ENCODE measurements at regions not wholly inside any gene's neighbourhood (a gene's known extent, or its start where the extent isn't known, plus 50 kb on each side); places are given as distances from the start of the nearest gene placed in this dataset.

DNA sequence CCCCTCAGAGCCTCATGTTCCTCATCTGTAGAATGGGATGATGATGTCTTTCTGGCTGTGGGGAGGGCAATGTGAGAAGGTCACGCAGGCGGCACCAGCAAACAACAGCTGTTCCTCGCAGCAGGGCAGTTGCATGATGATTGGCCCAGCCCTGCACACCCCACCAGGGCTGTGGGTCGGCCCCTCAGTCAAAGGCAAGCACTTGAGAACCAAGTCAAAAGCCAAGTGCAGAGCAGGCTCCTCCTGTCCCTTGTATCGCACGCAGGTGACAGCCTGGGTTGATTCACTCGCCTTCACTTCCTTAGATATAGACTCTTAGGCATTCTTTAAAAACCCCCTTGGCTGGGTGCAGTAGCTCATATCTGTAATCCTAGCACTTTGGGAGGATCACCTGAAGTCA is 191.9 kb upstream of the C1orf174 start:
- DNase-seq, result no peak

DNA sequence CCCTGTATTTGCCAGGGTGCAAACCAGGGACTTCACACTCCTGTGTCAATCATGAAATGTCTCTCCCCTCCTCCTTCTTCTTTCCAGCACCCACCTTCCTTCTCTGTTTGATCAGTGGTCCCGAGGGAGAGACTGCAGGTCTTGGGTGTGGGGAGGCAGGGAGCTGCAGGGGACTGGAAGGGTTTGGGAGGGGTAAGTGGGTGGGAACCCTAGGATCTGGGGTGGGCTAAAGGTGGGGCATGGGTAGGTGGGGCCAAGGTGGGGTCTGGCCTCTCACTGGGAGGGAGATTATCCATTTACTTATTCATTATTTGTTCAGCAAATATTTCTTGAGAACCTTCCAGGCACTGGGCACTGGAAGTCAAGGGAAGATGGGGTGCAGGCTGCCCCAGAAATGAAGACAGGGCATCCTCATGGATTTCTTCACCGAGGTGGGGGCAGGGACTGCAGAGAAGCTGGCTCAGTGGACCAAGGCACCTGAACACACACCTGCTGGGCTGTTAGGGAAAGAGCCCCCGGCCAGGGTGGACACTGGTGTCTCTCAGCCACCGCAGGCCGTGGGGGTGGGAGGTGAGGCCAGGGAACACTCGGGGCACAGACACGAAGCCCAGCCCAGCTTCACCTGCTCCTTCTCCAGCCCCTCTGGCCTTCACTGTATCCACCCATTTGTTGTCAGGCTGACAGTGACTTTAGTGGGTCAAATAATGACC is 193.9 kb upstream of the C1orf174 start:
- DNase-seq, result no peak

DNA sequence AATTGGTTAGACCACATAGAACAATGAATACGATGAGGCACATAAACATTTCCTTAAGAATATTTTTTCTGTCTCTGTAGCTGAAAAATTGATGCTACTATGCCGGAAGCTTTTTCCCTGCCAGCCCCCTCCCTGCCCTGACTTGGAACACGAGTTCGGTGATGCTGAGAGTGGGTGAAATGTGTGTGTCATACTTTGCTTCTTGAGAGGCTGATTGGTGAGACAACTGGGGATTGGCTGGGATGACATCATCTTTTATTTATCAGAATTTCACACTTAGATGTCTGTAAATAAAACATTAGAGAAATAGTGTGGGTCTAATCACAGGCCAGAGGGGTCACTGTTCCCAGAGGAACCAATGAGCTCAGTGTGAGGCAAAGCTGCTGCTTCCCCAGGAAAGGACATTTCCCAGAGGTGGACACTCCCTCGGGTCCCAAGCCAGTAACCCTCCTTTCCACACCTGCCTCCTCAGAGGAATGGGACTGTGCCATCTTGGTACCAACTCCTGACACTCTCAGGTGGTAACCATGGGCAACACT is 195.4 kb upstream of the C1orf174 start:
- DNase-seq, result no peak

DNA sequence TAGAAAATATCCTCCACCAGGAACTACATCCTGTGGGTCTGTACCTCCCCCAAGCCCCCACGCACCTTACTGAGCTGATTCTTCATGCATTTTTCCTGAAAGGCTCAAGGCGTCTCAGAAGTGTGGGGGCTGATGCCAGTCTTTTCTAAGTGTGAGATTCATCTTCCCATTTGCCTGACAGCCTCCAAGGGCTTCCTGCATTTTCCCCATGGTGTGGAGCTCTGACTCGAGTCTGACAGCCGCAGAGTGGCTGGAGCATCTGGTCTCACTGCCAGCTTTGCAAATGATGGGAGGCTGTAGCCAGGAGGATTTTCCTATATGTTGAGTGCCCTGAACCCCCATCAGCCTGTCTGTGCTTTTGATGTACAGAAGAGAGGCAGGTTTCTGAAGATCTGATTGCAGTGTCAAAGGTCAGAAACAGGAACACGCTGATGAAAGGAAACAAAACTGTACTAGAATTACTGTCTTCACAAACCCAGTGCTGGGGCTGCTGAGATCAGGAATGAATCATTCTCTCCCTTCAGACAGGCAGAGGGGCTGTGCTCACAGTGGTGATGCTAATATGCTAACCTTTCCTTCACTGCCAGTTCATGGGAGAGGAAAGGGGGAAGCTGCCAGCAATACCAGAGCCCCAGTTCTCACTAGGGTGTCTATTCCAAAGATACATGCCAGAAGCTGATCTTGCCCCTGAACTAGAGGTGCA is 201.5 kb upstream of the C1orf174 start:
- DNase-seq, result no peak

DNA sequence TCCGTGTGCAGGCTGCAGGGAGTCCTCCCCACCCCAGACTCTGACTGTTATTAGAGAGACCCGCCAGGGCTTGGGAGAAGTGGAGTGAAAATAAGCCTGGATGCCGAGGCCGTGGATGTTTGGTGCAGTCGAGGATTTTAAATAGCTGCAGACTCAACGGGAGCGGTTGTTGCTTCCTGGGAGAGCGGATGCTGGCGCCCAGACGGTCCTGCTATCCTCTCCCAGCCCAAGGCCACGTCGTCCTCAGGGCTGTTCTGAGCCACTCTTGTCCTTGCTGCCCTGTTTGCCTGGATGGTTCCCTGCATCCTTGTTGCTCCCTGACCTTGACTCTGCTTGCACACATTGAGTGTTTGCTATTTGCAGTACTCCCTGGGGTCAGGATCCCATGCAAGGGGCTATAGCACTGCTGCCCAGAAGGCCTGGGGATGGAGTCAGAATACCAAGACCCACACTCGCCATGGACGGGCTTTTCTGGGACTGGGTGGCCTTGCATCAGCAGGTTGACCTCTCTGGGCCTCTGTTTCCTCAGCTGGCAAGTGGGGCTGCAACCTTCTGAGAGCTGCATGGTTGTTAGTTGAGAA is 205.3 kb upstream of the C1orf174 start:
- no peak for DNase-seq

DNA sequence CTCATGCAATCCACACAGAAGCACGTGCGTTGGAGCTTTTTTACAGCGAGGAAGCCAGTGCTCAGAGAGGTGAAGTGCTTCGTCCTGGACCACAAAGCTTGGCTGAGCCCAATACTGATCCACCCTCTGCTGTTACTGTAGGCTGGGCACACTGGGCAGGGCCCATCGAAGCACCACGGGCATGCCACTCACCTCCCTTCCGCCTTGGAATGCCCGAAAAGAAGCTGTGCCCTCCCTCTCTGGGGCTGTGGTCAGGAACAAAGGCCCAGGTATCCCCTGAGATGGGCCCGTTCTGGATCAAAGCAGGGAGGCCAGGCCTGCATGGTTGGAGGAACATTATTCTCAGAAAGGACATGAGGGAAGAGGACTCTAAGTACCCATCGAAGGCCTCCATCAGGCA is 206.7 kb upstream of the C1orf174 start:
- no peak for DNase-seq

DNA sequence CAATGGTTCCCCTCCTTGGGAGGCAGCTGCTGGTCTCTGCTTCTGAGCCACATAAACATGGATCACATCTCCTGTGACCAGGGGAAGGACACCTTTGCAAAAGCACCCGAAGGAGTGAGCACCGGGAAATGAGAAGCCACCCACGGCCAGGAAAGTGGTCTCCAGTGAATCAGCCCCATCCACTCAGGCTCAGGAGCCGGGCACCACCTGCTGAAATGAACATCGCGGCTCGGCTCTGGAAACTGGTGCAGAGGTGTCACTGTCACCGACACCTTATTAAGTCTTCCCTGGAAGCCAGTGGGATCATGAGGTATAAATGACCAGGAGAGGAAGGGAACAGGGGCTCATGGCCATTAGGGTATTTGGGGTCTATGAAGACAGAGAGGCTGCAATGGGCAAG is 207.2 kb upstream of the C1orf174 start:
- no peak for DNase-seq

DNA sequence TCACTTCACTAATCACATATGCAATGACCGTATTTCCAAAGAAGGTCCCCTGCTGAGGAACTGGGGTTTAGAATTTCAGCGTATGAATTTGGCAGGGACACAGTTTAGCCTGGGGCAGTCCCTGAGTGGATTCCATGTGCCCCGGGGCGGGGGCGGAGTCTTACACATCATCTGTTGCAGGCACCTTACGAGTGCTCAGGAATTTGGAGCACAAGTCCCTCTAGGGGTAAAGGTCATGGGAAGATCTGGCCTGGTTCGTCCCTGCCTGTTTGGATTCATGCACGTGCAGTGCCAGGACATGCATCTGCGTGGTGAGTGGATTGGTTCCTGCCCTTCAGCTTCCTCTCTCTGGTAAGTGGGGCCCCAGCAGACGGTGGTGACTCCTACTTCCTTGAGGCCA is 208.3 kb upstream of the C1orf174 start:
- DNase-seq, result no peak

DNA sequence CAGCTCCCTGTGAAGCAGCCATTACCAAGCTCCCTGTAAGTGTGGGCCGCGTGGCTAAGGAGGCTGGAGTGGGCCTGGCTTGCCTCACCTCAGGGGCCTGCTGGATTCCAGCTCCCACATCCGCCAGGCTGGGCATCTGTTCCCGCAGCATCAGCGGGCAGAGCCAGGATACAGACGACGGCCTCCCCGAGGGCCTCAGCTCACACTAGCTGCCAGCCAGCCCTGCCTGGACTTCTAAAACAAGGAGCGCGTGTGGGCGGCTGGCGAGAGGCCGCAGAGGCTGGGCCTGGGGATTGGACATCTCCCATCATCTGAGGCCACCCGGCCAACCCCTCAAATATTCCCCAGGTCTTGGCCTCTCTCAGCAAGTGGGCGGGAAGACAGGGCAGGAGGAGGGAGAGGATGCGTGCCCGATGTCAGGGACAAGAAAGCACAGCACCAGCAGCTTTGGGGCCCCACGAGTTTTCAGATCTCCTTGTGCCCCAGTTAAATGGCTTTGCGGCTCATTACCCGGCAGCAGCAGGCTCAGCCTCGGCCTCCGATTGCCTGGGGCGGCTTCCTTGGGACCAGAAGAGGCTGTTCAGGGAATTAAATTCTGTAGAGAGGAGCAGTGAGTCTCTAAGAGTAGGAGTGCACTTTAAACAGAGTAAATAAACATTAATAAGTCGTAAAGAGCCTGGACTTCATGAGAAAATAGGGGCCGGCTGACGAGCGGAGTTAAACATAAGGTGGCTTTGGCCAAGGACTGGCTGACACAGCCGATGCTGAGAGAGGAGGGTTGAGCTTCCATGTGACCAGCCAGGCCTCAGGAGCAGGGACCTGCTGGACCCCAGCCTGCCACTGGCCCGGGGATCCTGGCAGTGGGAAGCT is 208.9 kb upstream of the C1orf174 start:
- DNase-seq, result no peak

DNA sequence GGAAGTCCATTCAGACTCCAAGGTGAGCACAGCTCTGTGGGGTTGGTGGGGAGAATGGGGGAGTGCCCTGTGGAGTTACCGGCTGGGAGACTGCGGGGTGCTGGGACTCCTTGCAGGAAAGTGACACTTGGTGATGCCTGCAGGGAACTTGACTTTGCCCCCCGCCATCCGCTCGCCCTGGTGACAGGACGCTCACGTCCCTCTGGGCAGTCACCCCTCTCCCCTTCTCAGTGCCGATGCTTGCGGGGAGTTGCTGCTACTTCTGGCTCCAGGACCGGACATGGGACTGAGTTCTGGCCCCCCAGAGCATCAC is 209.5 kb upstream of the C1orf174 start:
- DNase-seq, result no peak

DNA sequence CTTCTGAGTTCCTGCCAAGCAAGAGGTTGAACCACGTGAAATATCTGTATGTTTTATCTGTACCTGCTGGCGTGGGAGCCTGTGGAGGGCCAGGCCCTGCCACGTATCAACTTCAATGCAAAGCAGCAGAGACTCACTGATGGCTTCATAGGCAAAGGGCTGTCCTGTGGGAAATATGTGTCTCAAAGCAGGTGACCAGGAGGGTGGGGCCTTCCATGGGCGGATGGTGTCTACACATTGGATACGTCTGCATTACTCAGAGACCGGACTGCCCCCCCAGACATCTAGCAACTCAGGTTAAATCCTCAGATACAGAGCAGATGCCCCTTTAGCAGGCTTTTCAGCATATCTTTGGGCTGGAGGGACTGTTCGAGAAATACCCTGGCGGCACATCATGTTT is 210.8 kb upstream of the C1orf174 start:
- no peak for DNase-seq

DNA sequence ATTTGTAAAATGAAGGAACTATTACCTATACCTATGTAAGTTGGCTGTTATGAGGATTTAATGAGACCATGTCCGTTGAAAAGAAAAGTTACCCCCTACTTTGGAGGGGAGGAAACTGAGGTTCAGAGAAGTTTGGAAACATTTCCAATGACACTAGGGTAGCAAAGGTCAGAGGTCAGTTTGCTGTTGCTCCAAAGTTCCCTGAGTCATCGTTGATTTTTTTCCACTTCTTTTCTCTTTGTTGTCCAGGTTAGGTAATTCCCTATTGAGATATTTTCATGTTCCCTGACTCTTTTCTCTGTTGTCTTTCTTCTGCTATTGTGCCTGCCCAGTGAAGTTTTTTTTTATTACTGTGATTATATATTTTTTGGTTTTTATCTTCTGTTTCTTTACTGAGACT is 213.8 kb upstream of the C1orf174 start:
- DNase-seq, result no peak

DNA sequence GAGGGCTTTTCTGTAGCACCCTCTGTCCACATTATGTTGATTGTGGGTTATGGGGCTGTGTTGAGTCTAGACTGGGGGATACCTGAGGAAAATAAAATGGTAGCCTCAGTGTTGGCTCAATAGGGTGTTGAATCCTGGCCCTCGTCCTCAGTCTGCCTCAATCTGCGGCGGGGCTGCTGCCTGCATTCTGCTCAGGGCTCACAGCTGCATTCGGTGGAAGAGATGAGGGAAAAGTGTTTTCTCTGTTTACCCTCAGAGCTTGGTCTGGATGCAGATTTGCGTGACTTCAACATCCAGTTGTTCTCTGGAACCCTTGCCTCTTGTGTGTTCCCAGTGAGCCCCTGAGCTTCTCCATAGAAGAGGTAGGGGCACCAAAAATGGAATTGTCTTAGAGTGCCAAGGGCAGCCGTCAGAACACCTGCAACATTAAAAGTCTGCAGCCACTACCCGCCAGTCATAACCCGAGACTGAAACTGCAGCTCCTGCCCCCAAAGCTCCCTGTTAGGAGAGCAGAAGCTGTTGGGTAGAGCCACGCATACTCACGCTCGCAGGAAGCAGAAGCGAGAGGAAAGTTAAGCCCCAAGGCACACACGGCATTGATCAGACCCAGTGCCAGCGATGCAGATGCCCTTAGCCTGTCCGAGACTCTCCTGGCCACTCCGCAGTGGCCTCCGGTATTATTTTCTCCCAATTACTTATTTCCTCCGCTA is 215.3 kb upstream of the C1orf174 start:
- DNase-seq, result no peak

DNA sequence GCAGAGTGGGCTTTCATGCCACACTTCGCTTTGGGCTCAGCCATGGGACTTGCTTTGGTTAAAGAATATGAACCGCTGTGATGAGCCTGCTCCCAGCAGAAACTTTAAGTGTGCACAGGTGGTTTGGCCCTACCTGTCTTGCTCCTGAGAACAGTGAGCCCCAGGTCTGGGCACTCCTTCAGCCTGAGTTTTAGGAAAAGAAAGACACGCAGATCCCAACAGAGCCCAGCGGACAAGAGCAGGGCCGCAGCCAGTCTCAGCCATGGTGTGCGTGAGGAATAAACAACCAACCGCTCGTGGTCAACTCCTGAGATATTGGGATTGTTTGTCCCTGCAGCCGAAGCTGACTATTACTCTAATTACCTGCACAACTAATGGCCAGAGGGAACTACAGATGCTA is 217.1 kb upstream of the C1orf174 start:
- DNase-seq, result no peak

DNA sequence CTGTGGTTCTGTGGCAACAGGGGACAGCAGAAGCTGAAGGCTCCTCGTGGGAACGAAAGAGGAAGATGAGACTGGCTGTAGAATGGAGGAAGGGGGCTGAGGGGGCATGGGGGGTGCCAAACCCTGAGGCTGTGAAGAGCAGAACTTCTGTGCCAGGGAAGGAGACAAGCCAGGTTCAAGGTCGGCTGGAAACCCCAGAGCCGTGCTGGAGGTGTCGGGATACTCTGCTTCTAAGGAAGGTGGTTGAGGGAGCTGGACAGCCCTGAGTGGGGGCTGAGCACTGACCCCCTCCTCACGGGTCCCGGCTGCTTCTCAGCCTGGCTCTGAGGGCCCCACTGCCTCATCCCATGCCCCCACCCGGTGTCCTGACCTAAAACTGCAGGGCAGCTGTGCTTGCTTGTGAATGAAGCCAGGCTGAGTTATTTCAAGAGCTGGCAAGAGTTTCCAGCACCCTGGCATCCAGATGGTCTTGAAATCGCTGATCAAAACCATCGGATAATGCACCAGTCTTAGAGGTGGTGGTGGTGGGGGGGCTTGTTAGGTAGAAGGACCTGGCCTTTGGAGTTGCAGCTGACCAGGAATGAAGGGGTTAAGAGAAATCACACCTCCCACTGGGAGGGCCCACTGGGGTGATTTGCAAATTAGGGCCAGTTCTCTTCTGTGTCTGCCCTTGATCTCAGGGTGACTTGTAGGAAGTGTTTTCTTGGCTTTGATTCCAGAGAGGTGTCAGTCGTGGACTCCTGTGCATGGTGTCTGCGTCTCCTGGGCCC is 218.9 kb upstream of the C1orf174 start:
- no peak for DNase-seq

DNA sequence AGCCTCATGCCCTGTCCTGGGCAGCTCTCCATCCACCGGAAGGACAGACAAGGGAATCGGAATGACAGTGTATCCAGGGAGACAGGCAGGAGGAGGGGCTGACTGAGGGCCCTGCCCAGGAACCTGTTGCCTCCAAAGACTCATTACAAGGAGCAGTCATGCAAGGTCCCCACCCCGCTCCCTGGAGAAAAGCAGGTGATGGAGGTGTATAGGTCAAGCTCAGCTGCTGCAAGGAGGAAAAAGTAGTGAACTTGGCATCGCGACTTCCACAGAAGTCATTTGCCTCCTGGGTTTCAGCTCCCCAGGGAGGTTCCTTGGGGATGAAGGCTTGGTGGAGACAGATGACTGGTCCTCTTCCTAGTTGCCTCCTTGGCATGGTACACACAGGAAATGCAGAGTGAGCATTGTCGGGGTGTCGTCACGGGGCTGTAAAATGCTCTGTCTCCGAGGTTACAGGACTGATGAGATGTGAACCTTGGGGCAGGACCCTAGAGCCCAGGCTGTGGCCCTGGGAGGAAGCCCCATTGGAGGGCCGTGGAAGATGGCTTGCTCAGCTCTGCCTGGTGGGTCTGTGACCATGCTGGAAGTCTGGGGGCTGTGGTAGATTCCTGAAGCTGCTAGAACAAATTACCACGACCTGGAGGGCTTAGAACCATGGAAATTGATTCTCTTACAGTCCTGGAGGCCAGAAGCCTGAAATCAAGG is 219.6 kb upstream of the C1orf174 start:
- DNase-seq, result no peak

DNA sequence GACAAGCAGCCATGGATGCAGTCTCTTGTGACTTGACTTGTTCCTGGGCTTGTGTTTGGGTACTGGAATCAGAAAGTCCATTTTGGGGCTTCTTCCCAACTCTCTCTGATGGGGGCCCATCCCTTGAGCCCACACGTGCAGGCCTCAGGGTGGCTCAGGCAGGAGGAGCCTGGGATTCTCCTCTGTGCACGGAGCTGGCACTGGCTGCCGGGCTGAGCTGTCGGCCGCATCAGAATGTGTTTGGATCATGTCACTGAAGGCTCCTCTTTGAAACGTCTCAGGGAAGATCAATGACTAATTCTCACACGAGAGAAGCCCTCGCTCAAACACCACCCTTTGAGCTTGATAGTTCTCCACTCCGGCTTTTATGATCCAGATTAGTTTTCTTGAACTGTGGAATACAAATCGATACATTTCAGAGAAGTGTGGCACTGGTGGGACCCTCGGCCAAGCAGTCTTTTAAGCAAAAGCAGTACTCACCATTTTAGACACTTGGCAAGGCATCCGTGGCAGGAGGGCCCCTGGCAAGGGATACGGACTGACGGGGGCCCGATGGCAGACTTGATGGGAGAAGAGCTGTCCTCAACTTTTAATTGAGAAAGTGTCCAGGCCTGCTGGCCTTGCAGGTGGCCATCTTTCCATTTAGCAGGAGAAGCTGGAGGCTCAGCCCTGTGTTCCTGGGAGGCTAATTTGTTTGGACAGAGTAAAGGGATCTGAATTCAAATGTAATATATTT is 220.7 kb upstream of the C1orf174 start:
- DNase-seq, result no peak

DNA sequence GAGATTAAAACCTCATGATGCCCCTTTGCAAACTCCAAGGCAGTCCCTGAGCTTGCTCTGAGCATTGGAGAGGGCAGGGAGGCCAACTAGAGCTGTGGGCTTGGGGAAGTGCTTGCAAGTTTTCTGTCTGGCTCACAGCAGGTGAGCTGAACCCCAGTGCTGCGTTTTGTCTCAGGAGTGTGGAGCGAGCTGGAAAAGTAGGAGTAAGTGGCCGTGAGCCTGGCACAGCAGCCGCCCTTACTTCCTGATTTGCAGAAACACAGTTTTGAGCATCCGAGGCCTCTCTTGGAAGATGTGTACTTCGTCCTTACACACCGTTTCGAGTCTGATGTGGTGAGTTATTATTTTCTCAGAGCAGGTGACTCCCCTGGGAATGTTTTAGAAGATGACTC is 221.2 kb upstream of the C1orf174 start:
- no peak for DNase-seq

DNA sequence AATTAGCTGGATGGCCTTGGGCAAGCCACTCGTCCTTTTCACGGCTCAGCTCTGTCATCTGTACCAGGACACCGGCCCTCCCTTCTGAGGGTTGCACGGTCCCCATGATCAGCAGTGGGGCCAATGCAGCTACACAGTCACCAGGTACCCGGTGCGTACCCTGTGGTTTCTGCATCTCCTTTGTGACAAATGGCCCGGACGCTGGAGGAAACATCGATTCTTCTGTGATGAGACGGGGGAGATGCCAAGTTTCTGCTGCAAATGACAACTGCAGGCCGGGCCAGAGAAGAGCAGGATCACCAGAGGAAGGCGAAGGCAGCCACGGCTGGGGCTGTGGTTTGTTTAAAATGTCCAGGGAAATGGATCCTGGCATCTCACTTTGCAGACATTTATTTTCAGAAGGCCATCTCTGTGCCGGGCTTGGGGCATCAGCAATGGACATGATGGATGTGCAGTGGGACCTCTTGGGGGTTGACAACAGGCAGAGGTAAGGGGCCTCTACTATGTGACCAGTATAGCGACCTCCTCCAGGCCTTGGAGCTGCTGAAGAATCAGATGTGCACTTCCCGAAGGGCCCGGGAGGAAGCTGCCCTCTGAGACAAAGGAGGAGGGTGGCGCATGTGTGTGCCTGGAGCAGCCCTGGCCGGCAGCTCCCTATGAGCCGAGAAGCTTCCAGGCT is 221.9 kb upstream of the C1orf174 start:
- DNase-seq, result no peak
